Lower leg skin (tissue), 3 donors: ENCODE measurements at regions not wholly inside any gene's neighbourhood (a gene's known extent, or its start where the extent isn't known, plus 50 kb on each side); places are given as distances from the start of the nearest gene placed in this dataset.

ENCODE experiments used
- CTCF ChIP-seq, 3 donors: fragments of 450-650 bp; IDR thresholded peaks; one replicate each; pipeline ENCODE4 v1.5.1; 2016; ENCODE audit warnings: antibody characterized with exemption in 3 of 3, mild to moderate bottlenecking in 3 of 3, moderate library complexity in 2 of 3
- POLR2A ChIP-seq, 2 donors: fragments of 450-650 bp; IDR thresholded peaks; one replicate each; pipeline ENCODE4 v1.6.1; 2016 to 2017; ENCODE audit warnings: antibody characterized with exemption in 2 of 2, mild to moderate bottlenecking in 1 of 2, moderate library complexity in 1 of 2

GRCh38 chr3:53989451-53989850 lies 97.8 kb upstream of the SELENOK start:
- TF ChIP-seq CTCF (IDR thresholded peaks at IDR 0.05) (no peak), POLR2A (IDR thresholded peaks at IDR 0.05) (no peak)
